Ishikawa (cell line): ENCODE measurements at regions not wholly inside any gene's neighbourhood (a gene's known extent, or its start where the extent isn't known, plus 50 kb on each side); places are given as distances from the start of the nearest gene placed in this dataset.

Source experiments
- CEBPB ChIP-seq: IDR thresholded peaks from 2 replicates; pipeline ENCODE4 v1.6.1; 2012
- CREB1 ChIP-seq: IDR thresholded peaks from 2 replicates; pipeline ENCODE4 v1.6.1; 2012; ENCODE audit warnings: low read depth
- EP300 ChIP-seq: IDR thresholded peaks from 2 replicates; pipeline ENCODE4 v1.6.1; 2012; ENCODE audit warnings: borderline replicate concordance
- MAX ChIP-seq: IDR thresholded peaks from 2 replicates; pipeline ENCODE4 v1.6.1; 2012
- NFIC ChIP-seq: IDR thresholded peaks from 2 replicates; pipeline ENCODE4 v1.6.1; 2012
- RAD21 ChIP-seq: IDR thresholded peaks from 2 replicates; pipeline ENCODE4 v1.6.1; 2012; ENCODE audit warnings: low read depth
- REST ChIP-seq: IDR thresholded peaks from 2 replicates; pipeline ENCODE4 v1.6.1; 2012; ENCODE audit warnings: low read depth, mild to moderate bottlenecking
- TAF1 ChIP-seq: IDR thresholded peaks from 2 replicates; pipeline ENCODE4 v1.6.1; 2012; ENCODE audit warnings: low read depth, mild to moderate bottlenecking
- TCF12 ChIP-seq: IDR thresholded peaks from 2 replicates; pipeline ENCODE4 v1.6.1; 2012; ENCODE audit warnings: low read depth
- TEAD4 ChIP-seq: IDR thresholded peaks from 2 replicates; pipeline ENCODE4 v1.6.1; 2012
- USF1 ChIP-seq: IDR thresholded peaks from 2 replicates; pipeline ENCODE4 v1.6.1; 2012
- YY1 ChIP-seq: IDR thresholded peaks from 2 replicates; pipeline ENCODE4 v1.6.1; 2012; ENCODE audit warnings: low read depth
- ZBTB7A ChIP-seq: IDR thresholded peaks from 2 replicates; pipeline ENCODE4 v1.6.1; 2012; ENCODE audit warnings: low read depth

- TF ChIP-seq MAX (no peak), TAF1 (no peak), RAD21 (no peak), EP300 (no peak), TCF12 (no peak), YY1 (no peak), NFIC (no peak), TEAD4 (no peak), CREB1 (no peak), ZBTB7A (no peak), REST (no peak), USF1 (no peak), CEBPB (no peak)
Observed at GRCh38 chr20:59414936-59415623, 114.7 kb downstream of the EDN3 start.
